ENCODE measurements at regions not wholly inside any gene's neighbourhood (a gene's known extent, or its start where the extent isn't known, plus 50 kb on each side); places are given as distances from the start of the nearest gene placed in this dataset.

GRCh38 chr12:47586952-47587669 lies 118.7 kb downstream of the RPAP3 start:
- Mint-ChIP-seq H3K36me3 (ENCODE audit: insufficient read depth) (no peaks in the 10 kb centered on the region), H3K27me3 (no peaks in the 10 kb centered on the region), H3K4me1 (ENCODE audit: low read depth) (no peaks in the 10 kb centered on the region), H3K9me3 (ENCODE audit: low read depth) (no peaks in the 10 kb centered on the region), H3K27ac (no peak overlapping the region), H3K4me3 (ENCODE audit: low read depth) (no peak overlapping the region)
- no peak for DNase-seq (ENCODE audit: low spot score, unreplicated experiment)
- TF ChIP-seq CTCF (IDR thresholded peaks at IDR 0.05; ENCODE audit: unreplicated experiment): no peak

- Mint-ChIP-seq H3K9me3 (ENCODE audit: low read depth) (no peaks in the 10 kb centered on the region), H3K4me3 (ENCODE audit: low read depth) (no peak overlapping the region), H3K36me3 (ENCODE audit: insufficient read depth) (no peaks in the 10 kb centered on the region), H3K4me1 (ENCODE audit: low read depth) (no peaks in the 10 kb centered on the region), H3K27me3 (no peaks in the 10 kb centered on the region), H3K27ac (no peak overlapping the region)
- no peak for TF ChIP-seq CTCF (IDR thresholded peaks at IDR 0.05; ENCODE audit: unreplicated experiment)
- DNase-seq (ENCODE audit: low spot score, unreplicated experiment): no peak
Measured at GRCh38 chr12:47585507-47585906, 120.3 kb downstream of the RPAP3 start.

GRCh38 chr12:47578836-47579235 lies 127.0 kb downstream of the RPAP3 start:
- no peaks in the 10 kb centered on the region for H3K36me3 Mint-ChIP-seq (ENCODE audit: insufficient read depth)
- H3K4me3 Mint-ChIP-seq (ENCODE audit: low read depth): no peak overlapping the region
- no peak for TF ChIP-seq CTCF (IDR thresholded peaks at IDR 0.05; ENCODE audit: unreplicated experiment)
- no peak overlapping the region for H3K27ac Mint-ChIP-seq
- no peaks in the 10 kb centered on the region for H3K9me3 Mint-ChIP-seq (ENCODE audit: low read depth)
- H3K4me1 Mint-ChIP-seq (ENCODE audit: low read depth): no peaks in the 10 kb centered on the region
- no peak for DNase-seq (ENCODE audit: low spot score, unreplicated experiment)
- H3K27me3 Mint-ChIP-seq: no peaks in the 10 kb centered on the region

GRCh38 chr12:47577206-47577989 lies 128.4 kb downstream of the RPAP3 start:
- no peak overlapping the region for H3K4me3 Mint-ChIP-seq (ENCODE audit: low read depth)
- no peaks in the 10 kb centered on the region for H3K4me1 Mint-ChIP-seq (ENCODE audit: low read depth)
- H3K27ac Mint-ChIP-seq: no peak overlapping the region

More at GRCh38 chr12:47577206-47577989, 128.4 kb downstream of the RPAP3 start:
- H3K27me3 Mint-ChIP-seq: peaks cover 3% of the 10 kb centered on the region
- no peak for TF ChIP-seq CTCF (IDR thresholded peaks at IDR 0.05; ENCODE audit: unreplicated experiment)
- no peak for DNase-seq (ENCODE audit: low spot score, unreplicated experiment)
- no peaks in the 10 kb centered on the region for H3K36me3 Mint-ChIP-seq (ENCODE audit: insufficient read depth)
- H3K9me3 Mint-ChIP-seq (ENCODE audit: low read depth): no peaks in the 10 kb centered on the region
